IMR-90 (cell line): ENCODE measurements at regions not wholly inside any gene's neighbourhood (a gene's known extent, or its start where the extent isn't known, plus 50 kb on each side); places are given as distances from the start of the nearest gene placed in this dataset.

Source experiments
- ATAC-seq: fragments of 200-7000 bp; cut with Tn5 transposase; 2 replicates; pipeline ENCODE4 v1.9.1; 2020; ENCODE audit warnings: low read depth, mild to moderate bottlenecking, moderate library complexity
- BruUV-seq: library from RNA; stranded (reverse); fragments of 400-500 nt; replicated peaks from 2 replicates; lab custom pipeline; 2021; lab: Mats Ljungman, UMichigan
- CTCF ChIA-PET: fragments of 300-600 bp; formaldehyde crosslinking; extraction: SDS; loops from one replicate; lab custom pipeline; 2021; ENCODE audit warnings: antibody characterized with exemption; lab: Yijun Ruan, JAX
- POLR2A ChIA-PET: fragments of 300-600 bp; sonication (Branson Sonifier 250); formaldehyde crosslinking; loops from one replicate; lab custom pipeline; 2022; ENCODE audit warnings: antibody characterized with exemption; ENCODE audit not compliant: unreplicated experiment; lab: Charles Lee
- DNase-seq: peaks from one replicate; pipeline ENCODE4 v3.0.0; 2013
- H2AFZ ChIP-seq: replicated peaks from 2 replicates; pipeline ENCODE3; 2013; ENCODE audit warnings: low read length, mild to moderate bottlenecking; ENCODE audit not compliant: poor library complexity
- H2AK5ac ChIP-seq: 2 replicates; pipeline ENCODE4 v1.6.1; 2013; ENCODE audit warnings: low read depth, low read length, inconsistent platforms
- H2AK9ac ChIP-seq: replicated peaks from 2 replicates; pipeline ENCODE3; 2013; ENCODE audit warnings: mild to moderate bottlenecking, low read depth, low read length, moderate library complexity; ENCODE audit not compliant: poor library complexity
- H2BK120ac ChIP-seq: 2 replicates; pipeline ENCODE4 v1.6.1; 2013; ENCODE audit warnings: low read depth, low read length, inconsistent platforms
- H2BK15ac ChIP-seq: 3 replicates; pipeline ENCODE4 v1.6.1; 2013; ENCODE audit warnings: low read depth, low read length, inconsistent platforms
- H2BK20ac ChIP-seq: 2 replicates; pipeline ENCODE4 v1.6.1; 2013; ENCODE audit warnings: low read depth, mild to moderate bottlenecking, inconsistent platforms, low read length, moderate library complexity
- H2BK5ac ChIP-seq: 2 replicates; pipeline ENCODE4 v1.6.1; 2013; ENCODE audit warnings: mild to moderate bottlenecking, low read depth, low read length, inconsistent platforms; ENCODE audit not compliant: poor library complexity, severe bottlenecking
- H3K14ac ChIP-seq: replicated peaks from 2 replicates; pipeline ENCODE4 v1.6.1; 2013; ENCODE audit warnings: low read depth, low read length, inconsistent platforms
- H3K18ac ChIP-seq: 2 replicates; pipeline ENCODE4 v1.6.1; 2013; ENCODE audit warnings: low read depth, low read length, control low read depth
- H3K23ac ChIP-seq: 2 replicates; pipeline ENCODE4 v1.6.1; 2013; ENCODE audit warnings: low read depth, low read length, inconsistent platforms
- H3K27ac ChIP-seq: 2 replicates; pipeline ENCODE4 v1.5.1; 2013; ENCODE audit warnings: mild to moderate bottlenecking, control low read depth, low read length; ENCODE audit not compliant: insufficient read depth
- H3K27me3 ChIP-seq: 2 replicates; pipeline ENCODE4 v1.6.1; 2013; ENCODE audit warnings: low read length; ENCODE audit not compliant: control insufficient read depth, insufficient read depth
- H3K36me3 ChIP-seq: 2 replicates; pipeline ENCODE4 v1.6.1; 2013; ENCODE audit warnings: low read length, mixed read lengths; ENCODE audit not compliant: control insufficient read depth, insufficient read depth
- H3K4ac ChIP-seq: 2 replicates; pipeline ENCODE4 v1.6.1; 2013; ENCODE audit warnings: low read depth, low read length, inconsistent platforms
- H3K4me1 ChIP-seq: 2 replicates; pipeline ENCODE4 v1.6.1; 2013; ENCODE audit warnings: low read length, mixed read lengths; ENCODE audit not compliant: control insufficient read depth, insufficient read depth
- H3K4me2 ChIP-seq: 2 replicates; pipeline ENCODE4 v1.6.1; 2013; ENCODE audit warnings: low read depth, mild to moderate bottlenecking, control low read depth, low read length, moderate library complexity
- H3K4me3 ChIP-seq: 2 replicates; pipeline ENCODE4 v1.5.1; 2013; ENCODE audit warnings: low read depth, mild to moderate bottlenecking, control low read depth, low read length, moderate library complexity; ENCODE audit not compliant: insufficient read depth
- H3K56ac ChIP-seq: 2 replicates; pipeline ENCODE4 v1.6.1; 2013; ENCODE audit warnings: low read length, inconsistent platforms; ENCODE audit not compliant: insufficient read depth; ENCODE audit errors: extremely low read depth
- H3K79me1 ChIP-seq, 2 experiments: 2 replicates each; pipeline ENCODE4 v1.6.1; 2013; ENCODE audit warnings: low read length in 2 of 2, inconsistent platforms in 1 of 2, low read depth in 1 of 2
- H3K9ac ChIP-seq: 2 replicates; pipeline ENCODE4 v1.6.1; 2013; ENCODE audit warnings: low read depth, low read length, control low read depth
- H3K9me1 ChIP-seq: 2 replicates; pipeline ENCODE4 v1.6.1; 2013; ENCODE audit warnings: low read length, inconsistent platforms; ENCODE audit not compliant: insufficient read depth
- H3K9me3 ChIP-seq: 2 replicates; pipeline ENCODE4 v1.6.1; 2013; ENCODE audit warnings: low read length; ENCODE audit not compliant: control insufficient read depth, insufficient read depth
- H4K20me1 ChIP-seq: 2 replicates; pipeline ENCODE4 v1.6.1; 2013; ENCODE audit warnings: low read length, inconsistent platforms; ENCODE audit not compliant: insufficient read depth
- H4K5ac ChIP-seq: 2 replicates; pipeline ENCODE4 v1.6.1; 2013; ENCODE audit warnings: mild to moderate bottlenecking, low read depth, low read length, control low read depth
- H4K8ac ChIP-seq, 2 experiments: 2 replicates each; pipeline ENCODE4 v1.6.1; 2013; ENCODE audit warnings: low read depth in 2 of 2, low read length in 2 of 2, control low read depth in 1 of 2, inconsistent platforms in 1 of 2
- H4K91ac ChIP-seq: 2 replicates; pipeline ENCODE4 v1.6.1; 2013; ENCODE audit warnings: low read depth, low read length, inconsistent platforms; ENCODE audit not compliant: insufficient read depth
- BHLHE40 ChIP-seq: fragments of 150-350 bp; IDR thresholded peaks from 2 replicates; pipeline ENCODE4 v1.6.1; 2016; ENCODE audit warnings: mild to moderate bottlenecking, low read depth, low read length
- CEBPB ChIP-seq: IDR thresholded peaks from 2 replicates; pipeline ENCODE4 v1.6.1; 2012; ENCODE audit warnings: low read depth, low read length, improper control_type of control experiment
- CHD1 ChIP-seq: IDR thresholded peaks from 2 replicates; pipeline ENCODE4 v1.6.1; 2012; ENCODE audit warnings: low read depth, low read length, improper control_type of control experiment
- MAFK ChIP-seq: IDR thresholded peaks from 2 replicates; pipeline ENCODE4 v1.6.1; 2012; ENCODE audit warnings: low read depth, low read length, improper control_type of control experiment
- NFE2L2 ChIP-seq: fragments of 150-350 bp; IDR thresholded peaks from 2 replicates; pipeline ENCODE4 v1.6.1; 2016; ENCODE audit warnings: low read depth, mild to moderate bottlenecking, low read length
- POLR2A ChIP-seq: IDR thresholded peaks from 2 replicates; pipeline ENCODE4 v1.6.1; 2012; ENCODE audit warnings: mild to moderate bottlenecking, low read depth, low read length
- RFX5 ChIP-seq: IDR thresholded peaks from 2 replicates; pipeline ENCODE4 v1.8.0; 2012; ENCODE audit warnings: low read depth, mild to moderate bottlenecking, low read length, moderate library complexity
- WGBS, 2 experiments: methylation state at CpG; one replicate each; pipeline versions ENCODE4 v1.1.5 to v1.1.7; 2013; ENCODE audit warnings: missing lambda C conversion rate in 2 of 2; ENCODE audit not compliant: insufficient read length in 1 of 2; ENCODE audit errors: extremely low coverage in 2 of 2; 5-methylcytosine and 5-hydroxymethylcytosine counted together
- dilution Hi-C: fragments of 300-500 bp; cut with HindIII; formaldehyde crosslinking; loops from one replicate; pipeline ENCODE4 v1.14.3; 2018; ENCODE audit warnings: low sequenced_read_pairs; ENCODE audit not compliant: unreplicated experiment
- in situ Hi-C: fragments of 300-500 bp; cut with MboI; formaldehyde crosslinking; loops from 3 replicates; pipeline ENCODE4 v1.14.3; 2019; ENCODE audit warnings: low sequenced_read_pairs, inconsistent platforms, mixed read lengths
- intact Hi-C: fragments of 100-400 bp; cut with micrococcal nuclease; formaldehyde crosslinking; loops from 2 replicates; pipeline ENCODE4 v1.10.0; 2022
- TF ChIP-seq, protein P1 (sequence below): conservative IDR thresholded peaks from 2 replicates; pipeline ENCODE4 v1.5.1; 2012; ENCODE audit warnings: mild to moderate bottlenecking, low read depth, low read length, improper control_type of control experiment
- TF ChIP-seq, protein P2 (sequence below): fragments of 150-350 bp; IDR thresholded peaks from 2 replicates; pipeline ENCODE4 v1.6.1; 2016; ENCODE audit warnings: low read depth, mild to moderate bottlenecking, low read length, moderate library complexity, borderline replicate concordance

DNA sequence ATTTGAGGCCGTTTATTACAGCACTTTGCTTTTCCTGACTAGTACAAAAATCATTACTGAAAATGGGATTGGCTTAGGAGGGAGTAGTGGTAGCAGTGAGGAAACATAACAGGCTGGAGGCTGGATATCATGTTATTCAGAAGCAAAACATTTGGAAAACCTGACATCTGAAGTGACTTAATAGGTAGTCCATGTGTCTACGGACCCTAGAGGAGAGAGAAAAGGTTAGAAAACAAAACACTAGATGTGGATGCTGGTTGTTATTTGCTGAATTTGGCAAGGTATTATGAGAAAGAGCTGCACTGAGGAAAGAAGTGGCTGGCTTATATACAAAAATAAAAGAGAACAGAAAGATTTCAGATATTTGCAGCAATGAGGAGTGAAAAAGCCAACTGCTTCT, 139.9 kb downstream of the MEX3B start:
- no peaks in the 10 kb centered on the region for H3K79me1 ChIP-seq
- no peak overlapping the region for H2AK9ac ChIP-seq
- ChIA-PET POLR2A (no interaction called here), CTCF (interaction anchor here (0.6 kb wide), 1 partner anchor 293 kb away, joined by 3 read pairs; no protein-coding TSS in a partner anchor)
- dilution Hi-C loops (no loop called here), in situ Hi-C loops (no loop called here), intact Hi-C loops (no loop called here)
- peaks cover 3% of the 10 kb centered on the region; the same call in 1 of the 2 replicates for H3K9me1 ChIP-seq
- no peak overlapping the region for H2AK5ac ChIP-seq
- no TSS peak for BruUV-seq
- no peak overlapping the region for H3K18ac ChIP-seq
- no peak overlapping the region for H3K14ac ChIP-seq
- no peak overlapping the region for H2BK15ac ChIP-seq
- H3K36me3 ChIP-seq = no peaks in the 10 kb centered on the region
- no peak for DNase-seq
- no peak for ATAC-seq
- H2BK5ac ChIP-seq = no peak overlapping the region
- H3K9me3 ChIP-seq = no peaks in the 10 kb centered on the region
- no peaks in the 10 kb centered on the region for H4K20me1 ChIP-seq
- no peak overlapping the region for H2BK20ac ChIP-seq
- H4K5ac ChIP-seq = no peak overlapping the region
- H3K23ac ChIP-seq = no peak overlapping the region
- H3K4me1 ChIP-seq = peaks cover 14% of the 10 kb centered on the region; the same call in 1 of the 2 replicates
- H3K56ac ChIP-seq = no peak overlapping the region
- H3K4me3 ChIP-seq = no peak overlapping the region
- H3K9ac ChIP-seq = no peak overlapping the region
- H3K4ac ChIP-seq = no peak overlapping the region
- H3K27me3 ChIP-seq = no peaks in the 10 kb centered on the region; the same call in 1 of the 2 replicates
- no peak overlapping the region for H4K91ac ChIP-seq
- no peak overlapping the region for H2AFZ ChIP-seq
- WGBS, 2 experiments = no CpG with 5 or more reads among the region's 2 CpGs
- H4K8ac ChIP-seq = no peak overlapping the region
- no peak overlapping the region for H3K4me2 ChIP-seq
- no peak overlapping the region for H2BK120ac ChIP-seq
- TF ChIP-seq POLR2A (no peak), RFX5 (no peak), BHLHE40 (no peak), CEBPB (no peak), MAFK (no peak), NFE2L2 (no peak), CHD1 (no peak)
- TF ChIP-seq, protein P1, sequence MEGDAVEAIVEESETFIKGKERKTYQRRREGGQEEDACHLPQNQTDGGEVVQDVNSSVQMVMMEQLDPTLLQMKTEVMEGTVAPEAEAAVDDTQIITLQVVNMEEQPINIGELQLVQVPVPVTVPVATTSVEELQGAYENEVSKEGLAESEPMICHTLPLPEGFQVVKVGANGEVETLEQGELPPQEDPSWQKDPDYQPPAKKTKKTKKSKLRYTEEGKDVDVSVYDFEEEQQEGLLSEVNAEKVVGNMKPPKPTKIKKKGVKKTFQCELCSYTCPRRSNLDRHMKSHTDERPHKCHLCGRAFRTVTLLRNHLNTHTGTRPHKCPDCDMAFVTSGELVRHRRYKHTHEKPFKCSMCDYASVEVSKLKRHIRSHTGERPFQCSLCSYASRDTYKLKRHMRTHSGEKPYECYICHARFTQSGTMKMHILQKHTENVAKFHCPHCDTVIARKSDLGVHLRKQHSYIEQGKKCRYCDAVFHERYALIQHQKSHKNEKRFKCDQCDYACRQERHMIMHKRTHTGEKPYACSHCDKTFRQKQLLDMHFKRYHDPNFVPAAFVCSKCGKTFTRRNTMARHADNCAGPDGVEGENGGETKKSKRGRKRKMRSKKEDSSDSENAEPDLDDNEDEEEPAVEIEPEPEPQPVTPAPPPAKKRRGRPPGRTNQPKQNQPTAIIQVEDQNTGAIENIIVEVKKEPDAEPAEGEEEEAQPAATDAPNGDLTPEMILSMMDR = no peak
- TF ChIP-seq, protein P2, sequence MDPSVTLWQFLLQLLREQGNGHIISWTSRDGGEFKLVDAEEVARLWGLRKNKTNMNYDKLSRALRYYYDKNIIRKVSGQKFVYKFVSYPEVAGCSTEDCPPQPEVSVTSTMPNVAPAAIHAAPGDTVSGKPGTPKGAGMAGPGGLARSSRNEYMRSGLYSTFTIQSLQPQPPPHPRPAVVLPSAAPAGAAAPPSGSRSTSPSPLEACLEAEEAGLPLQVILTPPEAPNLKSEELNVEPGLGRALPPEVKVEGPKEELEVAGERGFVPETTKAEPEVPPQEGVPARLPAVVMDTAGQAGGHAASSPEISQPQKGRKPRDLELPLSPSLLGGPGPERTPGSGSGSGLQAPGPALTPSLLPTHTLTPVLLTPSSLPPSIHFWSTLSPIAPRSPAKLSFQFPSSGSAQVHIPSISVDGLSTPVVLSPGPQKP = no peak
- H3K27ac ChIP-seq = no peak overlapping the region
